GM12878 (cell line): ENCODE measurements at regions not wholly inside any gene's neighbourhood (a gene's known extent, or its start where the extent isn't known, plus 50 kb on each side); places are given as distances from the start of the nearest gene placed in this dataset.

Source experiments
- ATAC-seq: fragments of 200-7000 bp; cut with Tn5 transposase; 3 replicates; pipeline ENCODE4 v1.9.1; 2020; ENCODE audit warnings: mild to moderate bottlenecking, moderate library complexity
- BruUV-seq: library from RNA; stranded (reverse); fragments of 400-500 nt; replicated peaks from 2 replicates; lab custom pipeline; 2021; lab: Mats Ljungman, UMichigan
- CTCF ChIA-PET: fragments of 300-600 bp; sonication (Branson Sonifier 250); formaldehyde crosslinking; extraction: SDS; loops from one replicate; lab custom pipeline; 2021; ENCODE audit warnings: inconsistent platforms; lab: Yijun Ruan, JAX
- POLR2A ChIA-PET: fragments of 350-600 bp; formaldehyde crosslinking; extraction: SDS; loops from one replicate; lab custom pipeline; 2021; ENCODE audit warnings: inconsistent platforms; lab: Charles Lee
- RAD21 ChIA-PET: fragments of 300-600 bp; sonication (Branson Sonifier 250); formaldehyde crosslinking; loops from one replicate; lab custom pipeline; 2023; ENCODE audit warnings: antibody characterized with exemption; ENCODE audit not compliant: unreplicated experiment; lab: Charles Lee
- SMC1A ChIA-PET: fragments of 300-600 bp; sonication (Branson Sonifier 250); formaldehyde crosslinking; loops from one replicate; lab custom pipeline; 2023; ENCODE audit not compliant: unreplicated experiment, uncharacterized antibody; lab: Charles Lee
- DNase-seq: peaks from one replicate; pipeline ENCODE4 v3.0.0-alpha.2; 2011; ENCODE audit warnings: low read depth, low spot score
- FAIRE-seq: peaks from 3 replicates; lab custom pipeline; 2011; peaks lifted over from hg19 to GRCh38; lab: Jason Lieb, UNC
- H2AFZ ChIP-seq: 2 replicates; pipeline ENCODE4 v1.6.0; 2011; ENCODE audit warnings: low read depth, low read length, control low read depth; ENCODE audit not compliant: control insufficient read depth
- H3K27ac ChIP-seq: 2 replicates; pipeline ENCODE4 v1.5.1; 2011; ENCODE audit warnings: control low read depth; ENCODE audit not compliant: control insufficient read depth, insufficient read depth
- H3K27me3 ChIP-seq, 2 experiments: replicated peaks in 1 of 2; 2 replicates each; pipeline versions ENCODE4 v1.6.0 to v1.6.1; 2011; ENCODE audit warnings: low read length in 1 of 2; ENCODE audit not compliant: control insufficient read depth in 2 of 2, insufficient read depth in 2 of 2
- H3K36me3 ChIP-seq, 2 experiments: 2 replicates each; pipeline ENCODE4 v1.5.1; 2011; ENCODE audit warnings: low read length in 1 of 2; ENCODE audit not compliant: control insufficient read depth in 2 of 2, insufficient read depth in 2 of 2
- H3K4me1 ChIP-seq: 2 replicates; pipeline ENCODE4 v1.6.1; 2011; ENCODE audit warnings: mild to moderate bottlenecking, low read length, moderate library complexity, mixed read lengths; ENCODE audit not compliant: control insufficient read depth, insufficient read depth
- H3K4me2 ChIP-seq: 2 replicates; pipeline ENCODE4 v1.6.0; 2011; ENCODE audit warnings: control low read depth; ENCODE audit not compliant: control insufficient read depth, insufficient read depth
- H3K4me3 ChIP-seq: fragments of 200-600 bp; sonication (generic); 2 replicates; pipeline ENCODE4 v1.5.1; 2016
- H3K79me2 ChIP-seq: 2 replicates; pipeline ENCODE4 v1.6.0; 2011; ENCODE audit warnings: low read length; ENCODE audit not compliant: control insufficient read depth, insufficient read depth
- H3K9ac ChIP-seq: 2 replicates; pipeline ENCODE4 v1.8.0; 2011; ENCODE audit warnings: low read length, control low read depth, mixed read lengths; ENCODE audit not compliant: control insufficient read depth, insufficient read depth
- H3K9me3 ChIP-seq: replicated peaks from 3 replicates; pipeline ENCODE4 v1.5.1; 2011; ENCODE audit warnings: mild to moderate bottlenecking, low read length; ENCODE audit not compliant: control insufficient read depth, insufficient read depth
- H4K20me1 ChIP-seq: 2 replicates; pipeline ENCODE4 v1.6.0; 2011; ENCODE audit not compliant: control insufficient read depth, insufficient read depth
- EED ChIP-seq: sonication (generic); IDR thresholded peaks from 2 replicates; pipeline ENCODE4 v1.6.1; 2016; ENCODE audit warnings: antibody characterized with exemption, low read depth
- ELK1 ChIP-seq: IDR thresholded peaks from 2 replicates; pipeline ENCODE4 v1.6.1; 2012; ENCODE audit warnings: low read depth, low read length, improper control_type of control experiment
- HCFC1 ChIP-seq: fragments of 150-350 bp; IDR thresholded peaks from 2 replicates; pipeline ENCODE4 v1.6.1; 2014; ENCODE audit warnings: low read length
- MEF2A ChIP-seq: IDR thresholded peaks from 2 replicates; pipeline ENCODE4 v1.6.1; 2011; ENCODE audit warnings: low read depth, mild to moderate bottlenecking, low read length, moderate library complexity; ENCODE audit not compliant: insufficient read depth
- MYB ChIP-seq: fragments of 150-350 bp; IDR thresholded peaks from 2 replicates; pipeline ENCODE4 v1.6.1; 2014; ENCODE audit warnings: mild to moderate bottlenecking, low read depth, low read length, borderline replicate concordance
- NR2F1 ChIP-seq: fragments of 450-650 bp; conservative IDR thresholded peaks from 2 replicates; pipeline ENCODE4 v1.6.1; 2017; ENCODE audit warnings: mild to moderate bottlenecking
- NRF1 ChIP-seq: conservative IDR thresholded peaks from 2 replicates; pipeline ENCODE4 v1.6.1; 2011; ENCODE audit warnings: mild to moderate bottlenecking, low read depth, low read length, improper control_type of control experiment
- PAX8 ChIP-seq: fragments of 450-650 bp; IDR thresholded peaks from 2 replicates; pipeline ENCODE4 v1.6.1; 2017; ENCODE audit warnings: mild to moderate bottlenecking, moderate library complexity
- PML ChIP-seq: IDR thresholded peaks from 2 replicates; pipeline ENCODE4 v1.6.1; 2012; ENCODE audit warnings: low read length, inconsistent platforms
- ZNF24 ChIP-seq: fragments of 450-650 bp; IDR thresholded peaks from 2 replicates; pipeline ENCODE4 v1.6.1; 2017; ENCODE audit warnings: antibody characterized with exemption, mild to moderate bottlenecking
- WGBS: methylation state at CpG from one replicate; pipeline ENCODE4 v1.1.6; 2016; ENCODE audit warnings: low lambda C conversion rate; ENCODE audit not compliant: insufficient replicate concordance, insufficient coverage; ENCODE audit errors: missing lambda C conversion rate; 5-methylcytosine and 5-hydroxymethylcytosine counted together
- in situ Hi-C: fragments of 300-500 bp; cut with MboI; formaldehyde crosslinking; loops from 9 replicates; pipeline ENCODE4 v1.14.3; 2018; ENCODE audit warnings: mixed read lengths
- intact Hi-C: fragments of 100-400 bp; cut with micrococcal nuclease; formaldehyde crosslinking; loops from one replicate; pipeline ENCODE4 v1.14.2; 2022; ENCODE audit not compliant: unreplicated experiment

GRCh38 chrX:98077440-98077839 lies 1193.7 kb downstream of the RPA4 start:
- ChIA-PET RAD21 (no interaction called here), CTCF (no interaction called here), POLR2A (no interaction called here), SMC1A (no interaction called here)
- Histone ChIP-seq H4K20me1 (no peaks in the 10 kb centered on the region), H3K27ac (no peak overlapping the region), H3K4me3 (no peak overlapping the region), H3K4me2 (no peak overlapping the region), H3K9ac (no peak overlapping the region), H3K4me1 (no peaks in the 10 kb centered on the region), H3K27me3 (no peaks in the 10 kb centered on the region), H3K79me2 (no peaks in the 10 kb centered on the region), H3K9me3 (no peaks in the 10 kb centered on the region), H2AFZ (no peak overlapping the region), H3K36me3 (no peaks in the 10 kb centered on the region)
- WGBS, result 50% methylated on average over 5 of the region's 5 CpGs
- intact Hi-C loops, result no loop called here
- FAIRE-seq (no peak), ATAC-seq (no peak), DNase-seq (no peak)
- TF ChIP-seq PAX8 (no peak), MEF2A (no peak), HCFC1 (no peak), ZNF24 (no peak), MYB (no peak), EED (no peak)
- in situ Hi-C loops, result no loop called here
- BruUV-seq, result no TSS peak

GRCh38 chrX:98111684-98112083 lies 1228.0 kb downstream of the RPA4 start:
- Histone ChIP-seq H3K36me3 (no peaks in the 10 kb centered on the region), H3K9me3 (no peaks in the 10 kb centered on the region), H4K20me1 (no peaks in the 10 kb centered on the region), H3K4me2 (no peak overlapping the region), H2AFZ (no peak overlapping the region), H3K79me2 (no peaks in the 10 kb centered on the region), H3K27me3 (no peaks in the 10 kb centered on the region; a peak in 1 of 4 replicates), H3K4me1 (no peaks in the 10 kb centered on the region), H3K9ac (no peak overlapping the region), H3K27ac (no peak overlapping the region)
- FAIRE-seq (no peak), DNase-seq (no peak), ATAC-seq (no peak)
- no TSS peak for BruUV-seq
- ChIA-PET CTCF (no interaction called here), RAD21 (no interaction called here), POLR2A (no interaction called here)
- WGBS, result 3% methylated on average over 3 of the region's 3 CpGs
- intact Hi-C loops, result no loop called here
- in situ Hi-C loops, result no loop called here
- TF ChIP-seq PML (no peak), ELK1 (no peak), MEF2A (no peak), NRF1 (no peak), NR2F1 (no peak)
- TF ChIP-seq, all 136 proteins: peak for 0
- H3K4me3 ChIP-seq, result no peak overlapping the region
- SMC1A ChIA-PET, result interaction anchor here (0.6 kb wide), 1 partner anchor 1159 kb away, joined by 3 read pairs; no protein-coding TSS in a partner anchor
